Suppressor macrophage (primary cell): ENCODE measurements at regions not wholly inside any gene's neighbourhood (a gene's known extent, or its start where the extent isn't known, plus 50 kb on each side); places are given as distances from the start of the nearest gene placed in this dataset.
"Not testable (repeated sequence)": the region's sequence is repeated elsewhere in the genome, so short reads cannot be mapped to it uniquely, and the experiment has no call there.

Experiments
- DNase-seq, 4 experiments: peaks; one replicate each; pipeline ENCODE4 v3.0.0-alpha.2; 2020 to 2022

DNA sequence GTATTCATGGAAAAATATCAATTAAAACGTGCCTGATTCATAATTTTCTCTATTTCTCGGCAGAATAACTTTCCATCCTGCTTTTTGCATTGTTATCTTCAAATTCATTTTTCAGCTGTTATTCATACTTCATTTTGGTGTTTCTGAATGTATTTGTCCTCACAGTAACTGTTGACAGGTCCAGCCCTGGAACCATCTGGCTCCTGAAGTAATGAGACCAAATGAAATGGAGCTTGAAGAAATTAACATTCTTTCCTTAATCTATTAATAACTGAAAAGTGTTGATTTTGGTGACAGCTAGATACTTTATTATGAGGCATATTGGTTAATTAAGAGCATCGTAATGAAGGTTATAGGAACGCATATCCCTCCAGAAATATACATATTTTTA lies 257.0 kb upstream of the MINDY3 start:
- no peak for DNase-seq

DNA sequence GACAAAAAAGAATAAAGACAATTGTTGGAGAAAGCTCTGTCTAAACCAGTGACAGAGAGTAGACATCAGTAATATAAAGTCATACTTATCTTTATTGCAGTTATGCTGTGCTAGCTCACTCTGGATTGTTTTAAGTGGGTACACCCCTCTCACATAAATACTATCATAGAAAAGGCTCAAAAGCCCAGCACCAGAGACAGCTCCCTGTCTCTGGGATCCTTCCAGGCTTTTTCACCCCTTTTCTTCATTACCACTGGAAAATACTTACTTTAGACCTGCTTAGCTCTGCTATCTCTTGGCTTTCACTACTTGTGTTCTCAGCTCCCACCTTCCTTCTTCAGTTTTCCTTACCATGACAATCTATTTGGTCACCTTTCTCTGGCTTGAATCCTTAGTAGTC lies 259.1 kb upstream of the MINDY3 start:
- DNase-seq = no peak

DNA sequence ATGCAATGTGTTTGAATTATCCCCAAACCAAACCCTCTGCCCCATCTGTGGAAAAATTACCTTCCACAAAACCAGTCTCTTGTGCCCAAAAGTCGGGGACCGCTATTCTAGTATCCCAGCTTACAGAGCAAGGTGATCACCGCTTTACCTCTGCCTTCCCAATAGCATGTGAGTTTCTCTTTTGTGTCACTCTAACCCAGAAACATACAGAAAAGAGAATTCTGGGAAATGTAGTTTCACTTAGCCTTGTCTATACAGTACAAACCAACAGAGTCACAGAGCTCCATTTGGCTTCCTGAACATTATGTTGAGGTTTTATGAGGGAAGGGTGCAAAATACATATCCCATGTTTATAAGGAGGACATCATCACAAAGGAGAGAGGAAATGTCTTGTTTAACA lies 260.3 kb upstream of the MINDY3 start:
- no peak for DNase-seq

DNA sequence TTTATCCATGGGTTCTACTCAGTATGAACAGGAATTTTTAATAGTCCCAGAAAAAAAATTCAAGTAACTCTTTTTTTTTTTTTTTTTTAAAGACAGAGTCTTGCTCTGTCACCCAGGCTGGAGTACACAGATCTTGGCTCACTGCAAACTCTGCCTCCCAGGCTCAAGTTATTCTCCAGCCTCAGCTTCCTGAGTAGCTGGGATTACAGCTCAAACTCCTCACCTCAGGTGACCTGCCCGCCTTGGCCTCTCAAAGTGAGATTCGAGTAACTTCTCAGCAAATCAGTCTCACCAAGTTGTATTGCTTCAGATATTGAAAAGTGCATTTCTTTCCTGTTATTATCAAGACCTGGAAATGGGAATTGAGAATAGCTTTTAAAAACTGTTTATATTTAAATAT lies 281.2 kb upstream of the MINDY3 start:
- no peak for DNase-seq

DNA sequence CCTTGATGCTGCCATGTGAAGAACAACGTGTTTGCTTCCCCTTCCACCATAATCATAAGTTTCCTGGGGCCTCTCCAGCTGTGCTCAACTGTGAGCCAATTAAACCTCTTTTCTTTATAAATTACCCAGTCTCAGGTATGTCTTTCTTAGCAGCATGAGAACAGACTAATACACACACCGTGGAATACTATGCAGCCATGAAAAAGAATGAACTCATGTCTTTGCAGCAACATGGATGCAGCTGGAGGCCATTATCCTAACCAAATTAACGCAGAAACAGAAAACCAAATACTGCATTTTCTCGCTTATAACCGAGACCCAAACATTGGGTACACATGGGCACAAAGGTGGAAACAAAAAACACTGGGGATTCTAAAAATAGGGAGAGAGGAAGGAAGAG lies 286.7 kb upstream of the MINDY3 start:
- no peak for DNase-seq

DNA sequence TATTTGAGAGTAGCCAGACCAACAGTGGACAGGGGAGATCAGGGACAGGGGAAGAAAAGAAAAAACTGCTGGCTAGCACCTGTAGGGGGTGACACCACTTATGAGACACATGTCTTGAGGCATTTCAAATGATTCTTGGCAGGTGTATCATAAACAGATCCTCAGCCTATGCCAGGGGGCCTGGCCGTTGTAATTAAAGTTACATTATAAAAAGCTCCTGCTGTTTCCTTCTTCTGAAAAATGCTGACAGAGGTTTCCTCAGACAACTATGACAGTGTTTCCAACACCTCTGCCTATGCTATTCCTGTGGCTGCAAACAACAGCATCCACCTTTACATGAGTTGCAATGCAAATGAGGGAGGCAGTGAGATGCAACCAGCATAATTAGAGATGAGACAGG lies 281.0 kb upstream of the PTER start:
- DNase-seq = no peak

DNA sequence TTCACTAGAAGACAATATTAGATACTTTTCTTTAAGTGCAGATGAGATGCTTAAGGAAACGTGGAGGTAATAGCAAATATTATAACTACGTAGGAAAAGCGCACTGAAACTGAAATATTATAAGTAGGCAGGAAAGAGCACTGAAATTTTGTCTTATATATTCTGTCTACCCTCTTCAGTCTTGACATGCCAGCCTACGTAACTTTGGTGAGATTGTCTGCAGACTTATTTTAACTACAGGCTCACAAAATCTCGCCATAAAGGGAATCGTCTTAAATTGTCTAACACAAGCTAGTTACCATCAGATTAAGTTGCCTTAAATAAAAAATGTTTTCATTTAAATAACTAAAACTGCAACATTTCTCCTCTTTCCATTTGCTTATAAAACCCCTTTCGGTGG lies 280.1 kb upstream of the PTER start:
- DNase-seq = no peak

DNA sequence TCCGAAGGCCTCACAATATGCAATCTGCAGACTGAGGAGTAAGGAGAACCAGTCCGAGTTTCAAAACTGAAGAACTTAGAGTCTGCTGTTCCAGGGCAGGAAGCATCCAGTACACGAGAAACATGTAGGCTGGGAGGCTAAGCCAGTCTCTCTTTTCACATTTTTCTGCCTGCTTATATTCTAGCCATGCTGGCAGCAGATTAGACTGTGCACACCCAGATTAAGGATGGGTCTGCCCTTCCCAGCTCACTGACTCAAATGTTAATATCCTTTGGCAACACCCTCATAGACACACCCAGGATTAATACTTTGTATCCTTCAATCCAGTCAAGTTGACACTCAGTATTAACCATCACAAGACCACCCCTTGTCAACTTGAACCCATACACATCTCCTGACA lies 271.7 kb upstream of the PTER start:
- not testable (repeated sequence) for DNase-seq

DNA sequence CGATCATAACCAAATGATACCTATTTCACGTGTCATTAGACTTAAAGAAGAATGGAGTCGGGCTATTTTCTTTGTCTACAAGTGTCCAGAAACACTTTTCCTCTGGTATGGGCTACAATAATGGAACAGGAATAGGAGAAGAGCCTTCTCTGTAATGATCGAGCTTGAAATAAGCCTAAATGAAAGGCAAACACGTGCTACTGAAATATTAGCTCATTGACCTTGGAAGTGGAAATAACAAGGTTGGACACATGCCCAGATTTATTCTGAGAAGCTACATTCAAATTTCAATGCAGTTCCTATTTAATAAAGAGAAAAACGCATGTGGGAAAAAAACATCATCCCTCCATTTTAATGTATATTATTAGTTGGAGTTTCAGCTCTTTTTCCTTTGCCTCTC lies 254.7 kb upstream of the PTER start:
- DNase-seq = no peak

DNA sequence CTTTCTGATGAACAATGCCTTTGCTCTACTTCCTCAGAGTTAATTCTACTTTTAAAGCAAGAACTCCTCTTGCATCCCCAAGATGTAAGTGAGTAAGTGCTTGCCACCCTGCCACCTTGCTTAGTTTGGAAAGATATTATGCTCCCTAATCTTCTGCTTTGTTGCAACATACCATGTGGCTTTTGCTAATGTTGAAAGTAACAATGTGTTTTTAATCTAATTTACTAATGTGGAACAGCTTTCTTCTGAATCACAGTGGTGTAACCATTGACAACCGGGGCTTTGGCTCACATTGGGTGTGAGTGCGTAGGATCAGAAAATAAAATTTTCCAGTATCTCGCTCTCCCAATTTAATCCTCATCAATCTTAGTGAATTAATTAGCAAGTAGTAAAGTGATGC lies 254.1 kb upstream of the PTER start:
- no peak for DNase-seq

DNA sequence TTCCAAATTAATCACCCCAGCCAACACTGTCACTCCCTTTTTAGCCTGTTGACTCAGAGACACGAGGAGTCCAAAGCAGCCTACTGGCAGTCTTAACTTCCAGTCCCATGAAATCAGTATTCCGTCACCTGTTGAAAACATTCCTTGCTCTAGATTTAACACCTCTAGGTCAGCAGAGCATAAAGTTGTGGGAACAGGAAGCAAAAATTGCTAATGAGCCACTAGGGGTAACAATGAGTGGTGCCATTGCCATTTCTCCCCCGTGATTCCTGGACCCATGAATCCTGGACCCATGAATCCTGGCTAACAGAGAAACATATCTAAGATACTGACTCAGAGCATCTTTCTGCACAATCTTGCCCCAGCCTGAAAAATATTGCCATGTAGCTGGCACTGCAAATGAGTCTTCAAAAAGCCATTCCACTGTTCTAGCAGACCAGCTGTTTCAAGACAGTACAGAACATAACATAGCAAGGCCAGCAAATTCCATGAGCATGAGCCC lies 252.7 kb upstream of the PTER start:
- DNase-seq = no peak

DNA sequence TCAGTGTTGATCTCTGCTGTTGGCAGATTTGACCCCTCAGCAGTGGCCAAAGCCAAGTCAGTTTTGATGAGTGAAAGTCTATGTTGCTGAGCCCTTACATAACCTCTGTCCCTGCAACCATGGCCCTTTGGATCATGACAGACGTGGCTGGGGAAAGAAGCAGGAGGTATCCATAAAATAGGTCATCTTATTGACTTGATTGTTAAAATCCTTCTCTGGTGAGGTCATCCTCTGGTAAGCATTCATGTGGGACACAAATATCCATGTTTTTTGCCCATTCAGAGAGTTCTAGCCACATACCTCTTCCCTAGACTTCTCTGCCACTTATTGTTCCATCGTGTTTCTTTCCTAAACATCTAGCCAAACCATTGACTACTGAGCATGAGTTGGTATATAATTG lies 251.9 kb upstream of the PTER start:
- no peak for DNase-seq

DNA sequence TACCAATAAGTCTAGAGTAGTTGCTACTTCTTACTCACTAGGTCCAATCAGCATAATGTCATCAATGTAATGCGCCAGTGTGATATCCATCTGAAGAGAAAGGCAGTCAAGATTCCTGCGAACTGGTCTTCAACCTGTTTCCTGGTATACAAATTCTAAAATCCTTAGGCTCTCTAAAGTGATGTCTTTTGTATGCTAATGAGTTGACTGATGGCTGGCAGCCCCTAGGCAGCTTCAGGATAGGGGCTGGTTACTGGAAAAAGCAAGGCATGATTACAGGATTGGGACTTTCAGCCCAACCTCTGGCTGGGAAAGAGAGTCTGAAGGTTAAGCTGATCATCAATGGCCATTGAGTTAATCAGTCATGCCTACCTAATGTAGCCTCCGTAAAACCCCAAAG lies 250.2 kb upstream of the PTER start:
- no peak for DNase-seq

DNA sequence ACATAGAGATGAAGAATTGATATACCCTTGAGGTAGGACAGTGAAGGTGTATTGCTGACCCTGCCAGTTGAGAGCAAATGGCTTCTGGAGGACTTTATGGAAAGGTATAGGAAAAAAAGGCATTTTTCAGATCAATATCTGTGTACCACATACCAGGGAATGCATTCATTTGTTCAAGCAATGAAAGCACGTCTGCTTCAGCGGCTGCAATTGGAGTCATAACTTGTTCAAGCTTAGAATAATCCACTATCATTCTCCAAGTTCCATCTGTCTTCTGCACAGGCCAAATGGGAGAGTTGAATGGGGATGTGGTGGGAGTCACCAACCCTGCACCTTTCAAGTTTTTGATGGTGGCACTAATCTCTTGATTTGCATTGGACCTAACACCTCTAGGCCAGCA lies 249.6 kb upstream of the PTER start:
- DNase-seq = no peak

DNA sequence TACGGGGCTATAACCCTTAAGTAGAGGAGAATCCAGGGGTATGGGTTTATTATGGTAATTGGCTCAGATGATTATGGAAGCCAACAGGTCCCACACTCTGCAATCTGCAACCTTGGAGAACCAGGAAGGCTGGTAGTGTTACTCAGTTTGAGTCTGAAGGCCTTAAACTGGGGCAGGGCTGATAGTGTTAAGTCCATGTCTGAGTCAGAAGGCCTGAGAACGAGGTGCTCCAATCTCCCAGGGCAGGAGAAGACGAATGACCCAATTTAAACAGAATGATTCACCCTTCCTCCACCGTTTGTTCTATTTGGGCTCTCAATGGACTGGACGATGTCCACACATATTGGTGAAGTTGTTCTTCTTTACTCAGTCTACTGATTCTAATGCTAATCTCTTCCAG lies 244.5 kb upstream of the PTER start:
- no peak for DNase-seq

DNA sequence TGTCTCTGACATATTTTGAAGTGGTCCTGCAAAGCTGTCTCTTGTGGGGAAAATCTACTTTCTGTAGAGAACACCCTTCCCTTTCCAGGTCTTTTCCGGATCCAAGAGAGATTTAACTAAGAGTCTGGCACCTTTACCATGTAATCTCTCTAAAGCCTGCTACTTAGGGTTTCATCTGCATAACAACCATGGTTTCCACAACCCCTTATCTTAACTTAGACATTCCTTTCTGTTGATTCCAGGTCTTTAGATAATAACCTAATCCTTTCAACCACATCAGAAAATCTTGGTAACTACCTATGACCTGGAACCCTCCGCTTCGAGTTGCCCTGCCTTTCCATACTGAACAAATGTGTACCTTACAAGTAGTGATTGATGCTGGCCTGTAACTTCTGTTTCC lies 243.6 kb upstream of the PTER start:
- DNase-seq = no peak

DNA sequence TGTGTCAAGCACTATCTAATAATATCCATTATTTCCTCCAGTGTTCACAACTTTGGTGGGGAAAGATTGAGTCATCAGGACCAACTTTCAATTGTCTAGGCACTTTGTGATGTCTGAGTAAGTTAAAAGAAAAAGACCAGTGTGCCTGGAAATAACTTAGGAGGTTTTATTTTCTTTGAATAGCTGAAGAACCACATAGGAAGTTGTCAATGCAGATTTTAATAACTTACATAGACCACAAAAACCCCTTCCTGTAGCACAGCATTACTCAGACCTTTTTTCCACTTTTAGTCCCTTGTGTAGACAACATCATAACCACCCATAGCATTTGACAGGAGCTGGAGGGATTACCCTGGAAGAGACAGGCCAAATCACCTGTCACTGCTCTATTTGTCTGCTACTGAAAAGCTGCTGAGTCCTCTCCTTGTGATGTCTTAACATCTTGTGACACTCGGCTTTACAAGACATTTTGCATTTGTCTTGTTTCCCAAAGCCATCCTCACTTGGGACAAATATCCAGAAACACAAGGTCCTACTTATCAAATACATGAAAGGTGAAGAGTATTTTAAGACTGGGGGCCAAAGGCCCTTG lies 241.5 kb upstream of the PTER start:
- DNase-seq = no peak

DNA sequence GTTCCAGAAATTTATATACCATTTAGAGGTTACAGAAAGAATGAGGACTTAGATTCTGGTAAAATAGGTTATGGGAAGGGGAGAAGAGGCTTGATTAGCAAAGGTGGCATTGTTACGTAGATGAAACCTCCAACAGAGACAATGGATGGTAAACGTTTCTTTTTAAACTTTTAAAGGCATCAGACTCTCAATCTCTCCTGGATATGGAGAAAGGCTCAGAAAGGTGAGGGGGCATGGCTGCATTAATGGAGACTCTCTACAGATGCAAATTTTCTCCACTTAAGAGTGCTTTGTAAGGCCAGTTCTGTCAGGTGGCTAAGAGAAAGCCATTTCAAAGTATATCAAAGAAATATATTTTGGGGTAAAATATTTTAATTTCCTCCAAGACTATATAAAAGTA lies 240.9 kb upstream of the PTER start:
- no peak for DNase-seq

DNA sequence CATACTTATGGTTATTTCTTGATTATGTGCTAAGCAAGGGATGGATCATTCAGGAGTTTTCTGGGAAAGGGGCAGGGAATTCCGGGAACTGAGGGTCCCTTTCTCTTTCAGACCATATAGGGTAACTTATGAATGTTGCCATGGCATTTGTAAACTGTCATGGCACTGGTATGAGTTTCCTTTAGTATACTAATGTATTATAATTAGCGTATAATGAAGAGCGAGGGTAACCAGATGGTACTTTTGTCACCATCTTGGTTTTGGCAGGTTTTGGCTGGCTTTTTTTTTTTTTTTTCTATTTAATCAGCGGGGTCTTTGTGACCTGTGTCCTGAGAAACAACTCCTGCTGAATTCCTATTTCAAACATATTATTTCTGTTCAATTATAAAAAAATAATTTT lies 237.6 kb upstream of the PTER start:
- DNase-seq = no peak

DNA sequence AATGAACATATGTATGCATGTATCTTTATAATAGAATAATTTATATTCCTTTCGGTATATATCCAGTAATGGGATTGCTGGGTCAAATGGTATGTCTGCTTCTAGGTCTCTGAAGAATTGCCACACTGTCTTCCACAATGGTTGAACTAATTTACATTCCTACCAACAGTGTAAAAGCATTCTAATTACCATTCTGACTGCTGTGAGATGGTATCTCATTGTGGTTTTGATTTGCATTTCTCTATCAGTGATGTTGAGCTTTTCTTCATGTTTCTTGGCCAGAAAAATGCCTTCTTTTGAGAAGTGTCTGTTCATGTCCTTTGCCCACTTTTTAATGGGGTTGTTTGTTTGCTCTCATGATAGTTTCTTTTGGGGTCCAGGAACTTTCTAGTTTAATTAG lies 213.2 kb upstream of the PTER start:
- not testable (repeated sequence) for DNase-seq

DNA sequence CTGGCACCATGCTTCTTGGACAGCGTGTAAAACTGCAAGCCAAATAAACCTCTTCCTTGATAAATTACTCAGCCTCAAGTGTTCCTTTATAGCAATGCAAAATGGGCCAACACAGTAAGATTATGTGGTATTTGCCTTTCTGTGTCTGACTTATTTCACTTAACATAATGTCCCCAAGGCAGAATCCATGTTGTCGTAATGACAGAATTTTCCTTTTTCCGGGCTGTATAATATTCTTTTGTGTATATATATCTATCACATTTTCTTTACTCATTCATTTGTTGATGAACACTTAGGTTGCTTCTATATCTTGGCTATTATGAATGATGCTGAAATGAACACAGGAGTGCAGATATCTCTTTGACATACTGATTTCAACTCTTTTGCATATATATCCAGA lies 209.1 kb upstream of the PTER start:
- DNase-seq = no peak

DNA sequence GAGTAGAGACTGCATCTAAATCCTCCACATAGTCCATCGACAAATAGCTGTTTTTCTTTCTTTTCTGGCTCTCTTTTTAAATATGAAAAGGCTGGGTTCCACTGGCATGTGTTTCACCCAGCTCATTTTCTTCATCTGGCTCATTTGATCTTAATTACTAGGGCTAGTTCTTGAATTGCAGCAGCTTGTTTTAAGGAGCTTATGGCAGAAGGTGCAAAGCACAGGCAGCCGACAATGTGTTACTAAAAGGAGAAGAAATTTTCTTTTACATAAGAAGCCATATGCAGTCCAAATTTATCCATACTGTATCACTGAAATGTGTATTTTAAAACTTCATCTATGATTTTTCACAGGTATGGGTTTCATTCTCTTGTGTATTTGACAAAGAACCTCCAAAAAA lies 205.6 kb upstream of the PTER start:
- DNase-seq = no peak

DNA sequence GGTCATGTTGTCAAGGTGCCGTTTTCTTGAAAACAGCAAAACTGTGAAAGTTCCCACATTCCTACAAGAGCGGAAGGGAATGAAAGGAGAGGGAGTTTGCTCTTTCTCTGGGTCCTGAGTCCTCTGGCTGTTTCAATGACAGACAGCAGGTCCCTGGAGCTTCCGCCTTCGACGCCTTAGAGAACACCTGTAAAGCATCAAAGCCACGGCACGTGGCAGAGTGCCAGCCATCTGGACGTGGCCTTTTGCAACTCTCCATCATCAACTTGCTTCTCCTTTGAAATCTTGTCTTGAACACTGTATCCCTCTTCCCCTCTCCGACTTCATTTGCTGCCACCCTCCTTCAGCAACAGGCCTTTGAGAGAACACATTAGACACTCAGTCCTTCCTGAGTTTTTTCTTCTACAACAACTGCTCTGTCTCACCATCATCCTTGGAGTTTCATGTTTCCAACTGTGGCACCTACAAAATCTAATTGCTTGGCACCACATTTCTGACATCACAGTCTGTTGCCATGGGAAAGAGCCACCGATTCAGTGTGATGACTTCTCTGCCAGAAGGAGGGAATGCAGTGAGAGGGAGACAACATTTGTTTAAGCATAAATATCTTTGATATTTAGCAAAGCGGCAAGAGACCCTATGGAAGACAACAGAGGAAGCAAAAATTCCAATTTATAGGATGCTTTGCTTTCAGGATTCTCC lies 204.9 kb upstream of the PTER start:
- no peak for DNase-seq

DNA sequence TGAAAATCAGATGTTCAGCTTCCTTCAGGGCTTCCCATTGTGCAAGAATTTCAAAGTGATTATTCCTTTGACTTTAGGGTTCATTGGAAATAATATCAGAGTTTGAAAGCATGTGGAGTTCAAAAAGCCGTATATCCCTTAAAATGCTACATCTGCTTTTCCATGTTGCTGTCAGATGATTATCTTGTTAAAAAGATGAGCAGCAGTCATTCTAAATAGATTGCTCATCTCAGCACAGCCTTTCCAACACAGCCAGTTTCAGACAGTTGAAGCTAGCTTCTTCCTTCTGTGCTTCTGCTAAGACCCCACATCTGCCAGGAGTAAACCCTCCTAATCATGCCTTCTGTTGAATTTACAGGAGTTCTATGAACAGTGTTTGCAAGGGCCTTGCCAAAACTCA lies 204.4 kb upstream of the PTER start:
- no peak for DNase-seq

DNA sequence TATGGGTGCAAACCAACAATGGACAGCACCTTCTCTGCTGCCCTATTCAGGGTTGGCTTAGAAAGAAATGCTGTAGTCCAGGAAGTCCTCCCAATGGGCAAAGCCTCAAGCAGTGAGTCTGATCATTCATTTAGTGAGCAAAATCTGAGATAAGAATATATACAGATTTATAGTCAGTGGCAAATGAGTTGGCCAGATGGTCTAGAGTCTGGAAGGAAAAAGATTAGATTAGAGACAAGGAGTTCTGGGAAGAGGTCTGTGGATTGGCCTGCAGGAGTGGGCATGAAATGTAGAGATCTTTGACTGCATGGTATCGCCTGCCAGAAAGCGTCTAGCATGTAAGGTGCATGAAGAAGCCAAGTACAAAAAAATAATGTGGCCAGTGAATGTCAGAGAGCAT lies 201.9 kb upstream of the PTER start:
- DNase-seq = no peak
